Tibial nerve (tissue), 4 donors: ENCODE measurements at regions not wholly inside any gene's neighbourhood (a gene's known extent, or its start where the extent isn't known, plus 50 kb on each side); places are given as distances from the start of the nearest gene placed in this dataset.

Source experiments
- DNase-seq, 2 donors: peaks; one replicate each; pipeline ENCODE4 v3.0.0-alpha.2; 2019; ENCODE audit warnings: low spot score in 2 of 2
- H3K27ac ChIP-seq, 4 donors: fragments of 200-600 bp; sonication (generic) in 3 of 4; one replicate each; pipeline ENCODE4 v1.5.1; 2017 to 2019; ENCODE audit warnings: mild to moderate bottlenecking in 1 of 4
- H3K27me3 ChIP-seq, 2 donors: fragments of 200-600 bp; sonication (generic) in 1 of 2; one replicate each; pipeline versions ENCODE4 v1.5.1 to v1.6.0; 2017 to 2019
- H3K36me3 ChIP-seq, 3 donors: fragments of 200-600 bp; sonication (generic); one replicate each; pipeline ENCODE4 v1.5.1; 2018 to 2019
- H3K4me1 ChIP-seq, 4 donors: fragments of 200-600 bp; sonication (generic) in 3 of 4; one replicate each; pipeline ENCODE4 v1.5.1; 2017 to 2019
- H3K4me3 ChIP-seq, 4 donors: fragments of 200-600 bp; sonication (generic) in 3 of 4; one replicate each; pipeline ENCODE4 v1.5.1; 2017 to 2019; ENCODE audit warnings: mild to moderate bottlenecking in 1 of 4, moderate library complexity in 1 of 4
- H3K9me3 ChIP-seq, 4 donors: fragments of 200-600 bp; sonication (generic) in 3 of 4; one replicate each; pipeline ENCODE4 v1.5.1; 2017 to 2019
- CTCF ChIP-seq, 5 experiments: fragments of 200-600 bp in 3 of 5; fragments of 450-650 bp in 2 of 5; sonication (generic) in 3 of 5; IDR thresholded peaks; one replicate each; pipeline ENCODE4 v1.5.1; 2016 to 2019; ENCODE audit warnings: antibody characterized with exemption in 5 of 5, mild to moderate bottlenecking in 3 of 5, moderate library complexity in 2 of 5
- EP300 ChIP-seq, 2 donors: sonication (generic); formaldehyde crosslinking; IDR thresholded peaks; one replicate each; pipeline ENCODE4 v1.6.1; 2017; ENCODE audit warnings: antibody characterized with exemption in 2 of 2, mild to moderate bottlenecking in 1 of 2
- POLR2A ChIP-seq, 2 donors: fragments of 450-650 bp; IDR thresholded peaks; one replicate each; pipeline ENCODE4 v1.6.1; 2017; ENCODE audit warnings: antibody characterized with exemption in 2 of 2, mild to moderate bottlenecking in 2 of 2, moderate library complexity in 2 of 2
- WGBS, 2 donors: methylation state at CpG; one replicate each; pipeline ENCODE4 v1.1.5; 2018; 5-methylcytosine and 5-hydroxymethylcytosine counted together

- no peaks in the 10 kb centered on the region for H3K36me3 ChIP-seq
- no peaks in the 10 kb centered on the region for H3K9me3 ChIP-seq
- no peak overlapping the region for H3K4me3 ChIP-seq
- no peaks in the 10 kb centered on the region for H3K4me1 ChIP-seq
- WGBS, 2 donors: 68 to 74% methylated on average over 4 of the region's 4 CpGs
- no peak for TF ChIP-seq POLR2A (IDR thresholded peaks at IDR 0.05)
- no peak for TF ChIP-seq EP300 (IDR thresholded peaks at IDR 0.05)
- TF ChIP-seq CTCF (IDR thresholded peaks at IDR 0.05): no peak
- no peak overlapping the region for H3K27ac ChIP-seq
- no peaks in the 10 kb centered on the region for H3K27me3 ChIP-seq
- DNase-seq: no peak
These were observed 324.8 kb upstream of the CHAC2 start for GRCh38 chr2:53442783-53443182.

- no peak for DNase-seq
- Histone ChIP-seq H3K4me3 (no peak overlapping the region), H3K36me3 (no peaks in the 10 kb centered on the region), H3K27ac (no peak overlapping the region), H3K4me1 (no peaks in the 10 kb centered on the region), H3K9me3 (no peaks in the 10 kb centered on the region), H3K27me3 (no peaks in the 10 kb centered on the region)
- TF ChIP-seq CTCF (IDR thresholded peaks at IDR 0.05) (no peak), EP300 (IDR thresholded peaks at IDR 0.05) (no peak), POLR2A (IDR thresholded peaks at IDR 0.05) (no peak)
These were observed 325.5 kb upstream of the CHAC2 start for GRCh38 chr2:53442093-53442492.

- Histone ChIP-seq H3K27ac (no peak overlapping the region), H3K4me3 (no peak overlapping the region), H3K27me3 (no peaks in the 10 kb centered on the region), H3K36me3 (no peaks in the 10 kb centered on the region), H3K9me3 (no peaks in the 10 kb centered on the region), H3K4me1 (no peaks in the 10 kb centered on the region)
- TF ChIP-seq POLR2A (IDR thresholded peaks at IDR 0.05) (no peak), EP300 (IDR thresholded peaks at IDR 0.05) (no peak), CTCF (IDR thresholded peaks at IDR 0.05) (no peak)
- 82 to 90% methylated on average over 1 of the region's 1 CpG for WGBS, 2 donors
- DNase-seq: no peak
These were observed 328.9 kb upstream of the CHAC2 start for GRCh38 chr2:53438692-53439091.

GRCh38 chr2:53438100-53438499, 329.5 kb upstream of the CHAC2 start:
- Histone ChIP-seq H3K9me3 (no peaks in the 10 kb centered on the region), H3K36me3 (no peaks in the 10 kb centered on the region), H3K4me3 (no peak overlapping the region), H3K27me3 (no peaks in the 10 kb centered on the region), H3K4me1 (no peaks in the 10 kb centered on the region), H3K27ac (no peak overlapping the region)
- WGBS, 2 donors: 39 to 50% methylated on average over 1 of the region's 1 CpG
- TF ChIP-seq EP300 (IDR thresholded peaks at IDR 0.05) (no peak), CTCF (IDR thresholded peaks at IDR 0.05) (no peak), POLR2A (IDR thresholded peaks at IDR 0.05) (no peak)
- DNase-seq: no peak

GRCh38 chr2:53437371-53437770, 330.2 kb upstream of the CHAC2 start:
- Histone ChIP-seq H3K36me3 (no peaks in the 10 kb centered on the region), H3K4me3 (no peak overlapping the region), H3K27ac (no peak overlapping the region), H3K4me1 (no peaks in the 10 kb centered on the region), H3K9me3 (no peaks in the 10 kb centered on the region), H3K27me3 (no peaks in the 10 kb centered on the region)
- TF ChIP-seq POLR2A (IDR thresholded peaks at IDR 0.05): no peak
- TF ChIP-seq EP300 (IDR thresholded peaks at IDR 0.05): no peak
- no peak for TF ChIP-seq CTCF (IDR thresholded peaks at IDR 0.05)
- no peak for DNase-seq
- WGBS, 2 donors: 88 to 91% methylated on average over 2 of the region's 2 CpGs
